ENCODE measurements at regions not wholly inside any gene's neighbourhood (a gene's known extent, or its start where the extent isn't known, plus 50 kb on each side); places are given as distances from the start of the nearest gene placed in this dataset.

DNA sequence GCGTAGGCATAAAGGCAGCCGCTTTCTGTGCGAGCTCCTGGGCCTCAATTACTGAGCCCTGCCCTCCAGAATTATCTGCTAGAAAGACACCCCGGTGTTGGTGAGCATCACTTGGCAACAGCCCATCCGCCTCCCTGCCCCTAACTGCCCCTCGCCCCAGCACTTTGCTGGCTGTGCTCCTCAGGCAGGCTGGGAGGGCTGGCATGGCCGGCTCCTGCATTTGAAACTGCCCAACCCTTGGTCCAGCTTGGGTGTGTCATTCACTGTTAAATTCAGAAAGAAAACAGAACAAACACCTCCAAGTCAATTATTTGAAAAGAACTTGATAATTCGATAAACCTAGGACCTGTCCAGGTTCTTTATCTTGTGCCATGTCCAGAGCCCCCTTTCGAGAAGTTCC, 334.2 kb downstream of the IRX2 start:
- TF ChIP-seq, protein P1, sequence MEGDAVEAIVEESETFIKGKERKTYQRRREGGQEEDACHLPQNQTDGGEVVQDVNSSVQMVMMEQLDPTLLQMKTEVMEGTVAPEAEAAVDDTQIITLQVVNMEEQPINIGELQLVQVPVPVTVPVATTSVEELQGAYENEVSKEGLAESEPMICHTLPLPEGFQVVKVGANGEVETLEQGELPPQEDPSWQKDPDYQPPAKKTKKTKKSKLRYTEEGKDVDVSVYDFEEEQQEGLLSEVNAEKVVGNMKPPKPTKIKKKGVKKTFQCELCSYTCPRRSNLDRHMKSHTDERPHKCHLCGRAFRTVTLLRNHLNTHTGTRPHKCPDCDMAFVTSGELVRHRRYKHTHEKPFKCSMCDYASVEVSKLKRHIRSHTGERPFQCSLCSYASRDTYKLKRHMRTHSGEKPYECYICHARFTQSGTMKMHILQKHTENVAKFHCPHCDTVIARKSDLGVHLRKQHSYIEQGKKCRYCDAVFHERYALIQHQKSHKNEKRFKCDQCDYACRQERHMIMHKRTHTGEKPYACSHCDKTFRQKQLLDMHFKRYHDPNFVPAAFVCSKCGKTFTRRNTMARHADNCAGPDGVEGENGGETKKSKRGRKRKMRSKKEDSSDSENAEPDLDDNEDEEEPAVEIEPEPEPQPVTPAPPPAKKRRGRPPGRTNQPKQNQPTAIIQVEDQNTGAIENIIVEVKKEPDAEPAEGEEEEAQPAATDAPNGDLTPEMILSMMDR (conservative IDR thresholded peaks at IDR 0.05; ENCODE audit: low read depth, low read length) = no peak
- Histone ChIP-seq H2AFZ (ENCODE audit: low read depth) (no peak overlapping the region), H3K27me3 (ENCODE audit: insufficient read depth, low read depth) (no peaks in the 10 kb centered on the region), H3K36me3 (ENCODE audit: insufficient read depth) (no peaks in the 10 kb centered on the region), H3K27ac (no peak overlapping the region), H3K4me2 (no peak overlapping the region), H3K9ac (no peak overlapping the region), H3K79me2 (ENCODE audit: insufficient read depth, low read depth) (no peaks in the 10 kb centered on the region), H4K20me1 (ENCODE audit: insufficient read depth) (no peaks in the 10 kb centered on the region), H3K4me3 (IDR thresholded peaks at IDR 0.05; ENCODE audit: insufficient read depth, low read depth, low read length) (no peak overlapping the region), H3K4me1 (ENCODE audit: low read depth, poor library complexity, severe bottlenecking) (no peaks in the 10 kb centered on the region)

DNA sequence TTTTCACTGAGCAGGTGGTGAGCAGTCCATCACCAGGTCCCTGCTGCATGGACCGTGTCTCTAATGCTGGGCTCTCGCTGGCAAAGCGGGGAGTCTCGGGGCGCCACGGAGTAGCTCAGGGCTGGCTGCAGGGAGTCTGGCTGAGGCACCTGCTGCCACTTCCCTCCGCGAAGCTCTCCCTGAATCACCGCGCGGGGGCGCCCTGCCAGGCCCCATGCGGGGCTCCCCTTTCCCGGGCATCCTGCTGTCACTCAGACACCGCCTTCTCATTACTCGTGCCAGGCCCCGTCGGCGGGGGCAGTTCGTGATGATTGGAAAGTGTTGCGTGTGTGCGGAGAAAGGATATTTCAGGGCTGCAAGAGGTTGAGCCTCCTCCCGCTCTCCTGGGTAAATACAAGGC, 335.8 kb downstream of the IRX2 start:
- H3K4me1 ChIP-seq (ENCODE audit: low read depth, poor library complexity, severe bottlenecking) = no peaks in the 10 kb centered on the region
- TF ChIP-seq, protein P1 (conservative IDR thresholded peaks at IDR 0.05; ENCODE audit: low read depth, low read length) = no peak
- no peak overlapping the region for H3K27ac ChIP-seq
- no peaks in the 10 kb centered on the region for H3K79me2 ChIP-seq (ENCODE audit: insufficient read depth, low read depth)
- no peaks in the 10 kb centered on the region for H4K20me1 ChIP-seq (ENCODE audit: insufficient read depth)
- H3K9ac ChIP-seq = no peak overlapping the region
- H3K27me3 ChIP-seq (ENCODE audit: insufficient read depth, low read depth) = no peaks in the 10 kb centered on the region
- H3K36me3 ChIP-seq (ENCODE audit: insufficient read depth) = no peaks in the 10 kb centered on the region
- no peak overlapping the region for H3K4me3 ChIP-seq (IDR thresholded peaks at IDR 0.05; ENCODE audit: insufficient read depth, low read depth, low read length)
- H2AFZ ChIP-seq (ENCODE audit: low read depth) = no peak overlapping the region
- no peak overlapping the region for H3K4me2 ChIP-seq

DNA sequence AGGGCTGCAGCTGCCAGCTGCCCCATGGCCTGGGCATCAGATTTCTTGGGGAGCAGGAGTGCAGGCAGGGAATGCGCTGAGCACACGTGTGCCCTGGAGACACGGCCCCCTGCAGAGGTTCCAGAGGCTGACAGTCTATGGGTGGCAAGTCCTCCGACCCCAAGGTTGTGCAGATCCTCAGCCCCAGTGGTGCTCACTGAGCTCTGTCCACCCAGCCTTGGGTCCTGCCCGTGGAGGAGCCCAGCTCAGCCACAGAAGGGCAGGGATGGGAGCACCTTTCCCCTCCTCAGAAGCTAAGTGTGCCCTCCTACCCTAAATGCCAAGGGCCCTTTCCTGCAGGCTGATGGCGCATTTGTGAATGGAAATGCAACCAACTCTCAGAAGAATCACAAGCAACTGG, 341.0 kb downstream of the IRX2 start:
- Histone ChIP-seq H3K4me2 (no peak overlapping the region), H3K36me3 (ENCODE audit: insufficient read depth) (no peaks in the 10 kb centered on the region)
- TF ChIP-seq, protein P1 (conservative IDR thresholded peaks at IDR 0.05; ENCODE audit: low read depth, low read length) = no peak

DNA sequence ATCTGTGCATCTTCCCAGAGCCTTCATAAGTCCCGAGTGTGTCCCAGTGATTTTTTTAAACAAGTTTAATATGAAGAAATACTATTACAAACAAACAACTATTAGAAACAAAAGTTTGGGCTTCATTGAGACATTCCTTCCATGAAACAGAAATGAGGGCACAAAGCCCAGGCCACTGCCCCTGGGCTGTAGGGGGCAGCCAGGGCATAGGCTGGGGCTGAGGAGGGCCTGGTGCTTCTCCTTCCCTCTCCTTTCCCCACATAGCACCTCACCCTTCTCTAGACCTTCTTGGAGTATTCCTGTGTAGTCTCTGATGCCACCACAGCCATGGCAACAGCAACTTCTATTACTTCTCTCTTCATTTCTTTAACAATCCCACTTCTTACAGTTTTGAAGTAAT, 348.2 kb downstream of the IRX2 start:
- TF ChIP-seq, protein P1 (conservative IDR thresholded peaks at IDR 0.05; ENCODE audit: low read depth, low read length) = no peak
- Histone ChIP-seq H3K9ac (no peak overlapping the region), H3K79me2 (ENCODE audit: insufficient read depth, low read depth) (no peaks in the 10 kb centered on the region), H3K4me1 (ENCODE audit: low read depth, poor library complexity, severe bottlenecking) (no peaks in the 10 kb centered on the region), H4K20me1 (ENCODE audit: insufficient read depth) (no peaks in the 10 kb centered on the region), H3K4me2 (no peak overlapping the region), H3K36me3 (ENCODE audit: insufficient read depth) (no peaks in the 10 kb centered on the region), H3K4me3 (IDR thresholded peaks at IDR 0.05; ENCODE audit: insufficient read depth, low read depth, low read length) (no peak overlapping the region), H3K27ac (no peak overlapping the region), H3K27me3 (ENCODE audit: insufficient read depth, low read depth) (no peaks in the 10 kb centered on the region), H2AFZ (ENCODE audit: low read depth) (no peak overlapping the region)

More for the DNA sequence above, 341.0 kb downstream of the IRX2 start:
- Histone ChIP-seq H4K20me1 (ENCODE audit: insufficient read depth) (no peaks in the 10 kb centered on the region), H3K27me3 (ENCODE audit: insufficient read depth, low read depth) (no peaks in the 10 kb centered on the region), H3K4me3 (IDR thresholded peaks at IDR 0.05; ENCODE audit: insufficient read depth, low read depth, low read length) (no peak overlapping the region), H3K27ac (no peak overlapping the region), H3K79me2 (ENCODE audit: insufficient read depth, low read depth) (no peaks in the 10 kb centered on the region), H2AFZ (ENCODE audit: low read depth) (no peak overlapping the region), H3K9ac (no peak overlapping the region), H3K4me1 (ENCODE audit: low read depth, poor library complexity, severe bottlenecking) (no peaks in the 10 kb centered on the region)

All from KMS-11 (cell line).